ENCODE measurements at regions not wholly inside any gene's neighbourhood (a gene's known extent, or its start where the extent isn't known, plus 50 kb on each side); places are given as distances from the start of the nearest gene placed in this dataset.

DNA sequence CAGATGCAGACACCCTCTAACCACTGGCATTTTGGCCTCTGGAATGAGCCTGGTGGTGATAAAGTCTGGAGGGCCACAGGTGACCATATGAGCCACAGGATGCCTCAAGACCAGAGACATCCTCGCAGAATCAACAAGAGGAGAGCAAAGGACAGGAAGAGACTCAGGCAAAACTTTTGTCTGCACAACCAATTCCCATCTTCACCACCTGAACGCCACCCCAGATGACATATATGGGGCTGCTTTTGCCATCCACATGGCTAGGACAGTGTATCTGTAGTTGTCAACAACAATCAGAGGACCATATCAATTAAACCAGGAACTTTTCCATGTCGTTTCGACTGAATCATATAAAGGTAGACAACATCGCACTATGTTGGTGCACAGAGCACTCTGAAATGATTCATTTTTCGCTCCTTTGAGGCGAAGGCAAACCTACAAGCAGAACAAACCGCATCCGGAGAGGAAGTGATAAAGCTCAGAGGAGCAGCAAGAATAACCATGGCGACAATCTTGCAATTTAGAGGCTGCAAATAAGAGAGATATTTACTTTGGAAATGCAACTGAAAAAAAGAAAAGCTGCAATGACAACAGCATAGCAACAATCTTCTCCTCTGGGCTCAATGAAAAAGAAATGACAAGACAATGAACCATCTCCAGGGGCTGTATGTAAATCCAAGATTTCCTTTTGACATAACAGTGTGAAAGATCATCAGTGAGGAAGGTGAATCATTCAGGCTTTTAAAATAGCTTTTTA is 204.5 kb downstream of the ARL4C start:
- DNase-seq = no peak
- intact Hi-C loops (cut with micrococcal nuclease) = no loop called here
- peak; percentile 20 for ATAC-seq

GRCh38 chr2:234291765-234292204 is 205.1 kb downstream of the ARL4C start:
- DNase-seq = peak; percentile 40
- ATAC-seq = peak; percentile 90
- intact Hi-C loops (cut with micrococcal nuclease) = no loop called here

DNA sequence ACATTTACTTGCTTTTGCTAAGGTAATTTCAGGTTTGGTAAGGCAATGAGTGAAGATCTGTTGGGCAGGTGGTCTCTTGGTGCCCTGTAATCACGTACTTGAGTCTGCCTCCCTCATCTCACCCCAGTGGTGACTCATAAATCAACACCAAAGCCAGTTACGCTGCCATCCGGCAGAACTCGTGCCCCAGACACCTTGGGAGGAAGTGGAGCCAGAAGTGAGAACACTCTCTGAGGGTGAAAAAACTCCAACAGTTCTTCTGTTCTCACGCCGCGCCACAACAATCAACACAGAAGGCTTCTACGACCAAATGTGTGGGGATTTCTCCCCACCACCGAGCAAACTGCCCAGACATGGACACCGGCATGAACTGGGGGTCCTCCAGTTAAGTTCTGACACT is 206.2 kb downstream of the ARL4C start:
- peak; percentile 47 for ATAC-seq
- intact Hi-C loops (cut with micrococcal nuclease) = no loop called here
- DNase-seq = peak; percentile 44

DNA sequence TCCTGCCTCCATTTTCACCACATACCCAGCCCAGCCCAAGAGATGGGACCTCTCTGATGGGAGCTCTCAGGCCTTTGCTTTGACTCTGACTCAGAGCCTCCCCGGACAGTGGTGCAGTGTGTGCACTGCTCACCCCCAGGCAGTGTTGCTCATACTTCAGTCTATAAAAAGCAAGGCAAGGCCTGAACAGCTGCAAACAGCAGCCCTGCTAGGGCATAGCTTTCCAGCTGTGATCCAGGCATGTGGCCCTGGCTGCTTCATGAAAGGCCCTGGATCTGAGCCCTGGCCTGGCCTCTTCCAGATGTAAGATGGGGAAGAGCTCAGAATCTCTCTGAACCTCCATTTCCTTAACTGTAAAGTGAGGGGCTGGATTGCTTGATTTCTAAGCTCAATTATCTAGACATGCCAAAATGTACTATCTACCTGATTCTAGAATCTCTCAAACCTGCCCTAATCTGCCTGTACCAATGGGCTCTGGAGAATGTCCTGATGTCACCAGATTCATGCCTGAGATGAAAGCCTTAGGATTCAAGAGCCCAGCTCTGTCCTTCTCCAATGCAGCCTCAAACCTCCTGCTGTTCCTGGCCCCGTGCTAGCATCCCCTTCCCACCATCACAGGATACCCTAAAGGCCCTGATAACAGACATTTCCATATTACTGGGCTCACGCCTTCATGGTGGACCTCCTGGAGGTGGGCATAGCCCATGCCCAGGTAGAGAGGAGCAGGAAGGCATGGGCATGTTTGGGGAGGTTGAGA is 206.9 kb downstream of the ARL4C start:
- ATAC-seq (peak; percentile 16), DNase-seq (no peak)
- intact Hi-C loops (cut with micrococcal nuclease) = loop anchor here (5.0 kb wide), 1 partner anchor 212 kb away; no protein-coding TSS in a partner anchor

GRCh38 chr2:234288974-234289455 is 207.9 kb downstream of the ARL4C start:
- ATAC-seq = peak; percentile 39
- DNase-seq = peak; percentile 65
- intact Hi-C loops (cut with micrococcal nuclease) = loop anchor here (5.0 kb wide), 1 partner anchor 213 kb away; no protein-coding TSS in a partner anchor

DNA sequence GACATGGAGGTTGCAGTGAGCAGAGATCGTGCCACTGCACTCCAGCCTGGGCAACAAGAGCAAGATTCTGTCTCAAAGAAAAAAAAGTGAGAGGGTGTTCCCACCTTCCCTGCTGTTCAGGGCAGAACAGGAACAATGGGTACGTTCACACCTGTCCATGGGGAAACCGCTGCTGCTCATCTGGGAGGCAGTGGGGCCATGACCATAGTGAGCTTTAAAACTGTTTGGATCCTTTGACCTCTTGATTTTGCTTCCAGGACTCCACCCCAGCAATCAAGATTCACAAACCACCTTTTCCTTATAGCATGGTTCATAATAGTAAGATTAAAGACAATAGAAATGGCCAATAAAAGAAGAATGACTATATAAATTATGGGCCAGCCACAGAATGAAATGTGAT is 209.2 kb downstream of the ARL4C start:
- DNase-seq (no peak), ATAC-seq (no peak)
- intact Hi-C loops (cut with micrococcal nuclease) = loop anchor here (5.0 kb wide), 1 partner anchor 215 kb away; no protein-coding TSS in a partner anchor

DNA sequence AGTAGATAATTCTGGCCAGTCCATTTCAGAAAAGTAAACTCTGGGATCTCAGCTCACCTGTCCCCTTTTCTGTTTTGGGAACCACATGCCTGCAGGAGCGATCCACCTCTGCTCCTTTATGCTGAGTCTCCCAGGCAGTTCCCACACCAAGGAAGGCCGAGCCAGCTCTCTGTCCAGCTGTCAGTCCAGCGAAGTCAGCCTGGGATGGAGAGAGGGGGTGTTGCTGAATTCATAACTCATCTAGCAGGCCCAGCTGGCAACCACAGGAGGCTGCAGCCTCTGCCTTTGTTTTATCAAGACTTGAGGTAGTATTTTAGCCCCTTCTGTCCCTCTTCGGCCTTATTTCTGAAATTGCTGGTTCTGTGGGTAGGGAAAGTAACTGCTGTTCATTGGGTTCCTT is 209.9 kb downstream of the ARL4C start:
- DNase-seq = no peak
- intact Hi-C loops (cut with micrococcal nuclease) = loop anchor here (5.0 kb wide), 1 partner anchor 215 kb away; no protein-coding TSS in a partner anchor
- no peak for ATAC-seq

GRCh38 chr2:234286118-234286598 is 210.7 kb downstream of the ARL4C start:
- ATAC-seq = no peak
- no peak for DNase-seq
- intact Hi-C loops (cut with micrococcal nuclease) = loop anchor here (5.0 kb wide), 1 partner anchor 216 kb away; no protein-coding TSS in a partner anchor

DNA sequence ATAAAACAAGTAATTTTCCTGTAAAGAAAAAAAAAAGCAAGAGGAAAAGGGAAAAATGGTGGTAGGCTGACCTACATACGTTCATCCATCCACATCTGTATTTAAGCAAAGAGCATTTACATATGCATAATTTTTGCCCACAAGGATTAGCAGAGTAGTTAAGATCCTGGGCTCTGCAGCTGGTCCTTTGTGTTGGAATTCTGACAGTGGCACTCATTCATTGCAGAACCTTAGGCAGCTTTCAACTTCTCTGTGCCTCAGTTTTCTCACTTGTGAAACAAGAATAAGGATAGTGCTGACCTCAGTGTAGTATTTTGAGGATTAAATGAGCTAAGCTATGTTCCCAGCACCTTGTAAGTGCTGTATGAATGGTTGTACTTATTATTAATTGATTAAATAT is 211.3 kb downstream of the ARL4C start:
- no peak for DNase-seq
- intact Hi-C loops (cut with micrococcal nuclease) = loop anchor here (5.0 kb wide), 1 partner anchor 217 kb away; no protein-coding TSS in a partner anchor
- ATAC-seq = no peak

GRCh38 chr2:234279637-234280036 is 217.2 kb downstream of the ARL4C start:
- intact Hi-C loops (cut with micrococcal nuclease) = no loop called here
- DNase-seq (no peak), ATAC-seq (no peak)

GRCh38 chr2:234278556-234279255 is 218.2 kb downstream of the ARL4C start:
- DNase-seq (no peak), ATAC-seq (no peak)
- intact Hi-C loops (cut with micrococcal nuclease) = no loop called here

- DNase-seq (no peak), ATAC-seq (peak; percentile 47)
- intact Hi-C loops (cut with micrococcal nuclease) = no loop called here
Measured at GRCh38 chr2:234275515-234275914, 221.4 kb downstream of the ARL4C start.

DNA sequence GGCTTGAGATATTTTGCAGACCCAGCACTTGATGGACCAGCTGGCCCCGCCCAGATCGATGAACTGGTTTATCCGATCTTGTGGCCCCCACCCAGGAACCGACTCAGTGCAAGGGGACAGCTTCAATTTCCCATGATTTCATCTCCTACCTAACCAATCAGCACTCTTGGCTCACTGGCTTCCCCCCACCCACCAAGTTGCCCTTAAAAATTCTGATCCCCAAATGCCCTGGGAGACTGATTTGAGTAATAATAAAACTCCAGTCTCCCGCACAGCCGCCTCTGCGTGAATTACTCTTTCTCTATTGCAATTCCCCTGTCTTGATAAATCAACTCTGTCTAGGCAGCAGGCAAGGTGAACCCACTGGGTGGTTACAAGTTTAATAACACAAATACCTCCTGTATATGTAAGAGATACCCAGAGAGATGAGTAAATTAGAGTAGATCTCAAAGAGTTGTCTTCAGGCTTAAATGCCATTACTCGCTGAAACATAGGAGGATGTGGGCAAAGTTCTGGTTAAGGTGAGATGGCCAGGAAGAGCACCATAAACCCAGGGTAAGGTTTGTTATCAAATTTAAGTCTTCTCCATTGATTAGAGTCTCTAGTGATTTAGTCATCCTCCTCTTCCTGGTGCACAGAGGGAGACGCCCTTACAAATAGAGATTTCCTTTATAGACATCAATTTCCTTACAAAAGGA is 222.8 kb downstream of the ARL4C start:
- DNase-seq (no peak), ATAC-seq (no peak)
- intact Hi-C loops (cut with micrococcal nuclease) = no loop called here

GRCh38 chr2:234272069-234272850 is 221.8 kb downstream of the SPP2 start:
- DNase-seq = no peak
- intact Hi-C loops (cut with micrococcal nuclease) = no loop called here
- ATAC-seq = no peak

DNA sequence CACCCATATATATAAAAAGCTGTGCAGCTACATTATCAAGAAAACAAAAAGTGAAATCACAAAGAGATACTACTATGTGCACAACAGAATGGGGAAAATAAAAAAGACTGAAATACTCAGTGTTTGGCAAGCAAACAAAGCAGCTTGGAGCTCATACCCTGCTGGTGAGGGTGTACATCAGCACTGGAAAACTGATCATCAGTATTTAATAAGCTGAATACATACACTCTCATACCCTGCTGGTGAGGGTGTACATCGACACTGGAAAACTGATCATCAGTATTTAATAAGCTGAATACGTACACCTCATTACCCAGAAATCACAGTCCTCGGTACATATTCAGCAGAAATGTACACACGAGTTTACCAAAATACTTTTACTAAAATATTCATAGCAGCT is 220.8 kb downstream of the SPP2 start:
- DNase-seq (no peak), ATAC-seq (no peak)
- intact Hi-C loops (cut with micrococcal nuclease) = no loop called here

GRCh38 chr2:234269769-234270204 is 219.3 kb downstream of the SPP2 start:
- ATAC-seq = no peak
- intact Hi-C loops (cut with micrococcal nuclease) = no loop called here
- no peak for DNase-seq

DNA sequence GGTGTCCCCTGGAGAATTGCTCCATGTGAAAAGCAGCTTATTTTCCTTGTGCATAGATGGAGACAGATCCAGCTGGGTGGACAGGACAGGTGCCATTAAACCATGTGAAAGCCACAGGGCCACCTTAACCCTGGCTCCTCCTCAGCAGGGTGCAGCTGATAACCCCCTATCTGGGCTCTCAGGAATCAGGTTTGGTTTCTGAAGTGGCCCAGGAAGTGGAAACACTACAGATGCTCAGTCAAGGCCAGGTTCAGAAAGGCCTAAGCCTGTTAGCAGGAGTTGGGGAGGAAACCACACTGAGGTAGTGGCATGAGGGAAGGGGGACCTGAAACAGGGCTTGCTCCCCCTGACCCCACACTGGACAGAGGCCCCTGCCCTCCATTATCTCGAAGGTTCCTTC is 217.0 kb downstream of the SPP2 start:
- no peak for DNase-seq
- no peak for ATAC-seq
- intact Hi-C loops (cut with micrococcal nuclease) = no loop called here

- ATAC-seq = no peak
- no peak for DNase-seq
- intact Hi-C loops (cut with micrococcal nuclease) = no loop called here
Measured at GRCh38 chr2:234266952-234267351, 216.4 kb downstream of the SPP2 start.

Measured in left ventricle myocardium superior (tissue), 1 donor.